ENCODE measurements at regions not wholly inside any gene's neighbourhood (a gene's known extent, or its start where the extent isn't known, plus 50 kb on each side); places are given as distances from the start of the nearest gene placed in this dataset.

DNA sequence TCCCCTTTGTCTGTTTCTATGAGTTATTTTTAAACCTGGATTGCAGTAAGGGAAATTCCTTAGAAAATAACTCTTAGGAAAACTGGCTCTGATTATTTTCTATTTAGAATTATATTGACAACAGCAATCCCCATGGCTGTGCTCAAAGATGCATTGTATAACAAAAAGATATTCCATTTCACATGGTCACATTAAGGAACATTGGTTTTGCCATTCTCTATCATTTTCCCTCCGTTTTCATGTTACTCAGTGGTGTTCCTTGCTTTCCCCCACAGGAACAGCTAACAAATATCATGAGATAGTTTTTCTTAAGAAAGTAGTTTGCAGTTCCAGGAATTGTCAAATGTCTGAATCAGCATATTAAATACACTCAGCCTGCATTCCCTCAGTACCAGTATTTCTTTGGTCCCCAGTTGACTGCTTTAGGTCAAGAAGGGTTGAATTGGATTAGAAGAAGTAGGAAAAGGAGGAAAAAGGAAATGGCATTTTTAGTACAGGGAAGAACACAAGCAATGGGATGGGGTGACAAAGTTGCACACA lies 436.7 kb downstream of the TNS3 start:
- no peak for DNase-seq

DNA sequence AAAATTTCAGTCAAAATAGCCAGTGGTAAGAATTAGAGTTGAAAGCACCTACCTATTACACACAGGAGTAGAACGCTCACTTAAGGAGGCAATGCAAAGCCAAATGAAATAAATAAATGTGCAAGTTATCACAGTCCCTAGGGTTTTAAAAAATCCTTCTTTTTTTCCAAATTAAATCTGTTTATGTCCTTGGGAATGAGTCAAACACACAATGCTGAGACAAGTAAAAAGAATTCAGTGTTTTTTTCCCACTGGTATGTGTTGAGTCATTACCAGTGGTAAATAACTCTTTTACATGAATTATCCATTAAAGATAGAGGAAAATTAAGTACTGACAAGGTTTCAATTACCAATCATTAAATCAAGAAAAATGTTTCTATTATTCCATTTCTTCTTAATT lies 438.6 kb downstream of the TNS3 start:
- DNase-seq = no peak

GRCh38 chr7:47142867-47143175 lies 439.1 kb downstream of the TNS3 start:
- no peak for DNase-seq

DNA sequence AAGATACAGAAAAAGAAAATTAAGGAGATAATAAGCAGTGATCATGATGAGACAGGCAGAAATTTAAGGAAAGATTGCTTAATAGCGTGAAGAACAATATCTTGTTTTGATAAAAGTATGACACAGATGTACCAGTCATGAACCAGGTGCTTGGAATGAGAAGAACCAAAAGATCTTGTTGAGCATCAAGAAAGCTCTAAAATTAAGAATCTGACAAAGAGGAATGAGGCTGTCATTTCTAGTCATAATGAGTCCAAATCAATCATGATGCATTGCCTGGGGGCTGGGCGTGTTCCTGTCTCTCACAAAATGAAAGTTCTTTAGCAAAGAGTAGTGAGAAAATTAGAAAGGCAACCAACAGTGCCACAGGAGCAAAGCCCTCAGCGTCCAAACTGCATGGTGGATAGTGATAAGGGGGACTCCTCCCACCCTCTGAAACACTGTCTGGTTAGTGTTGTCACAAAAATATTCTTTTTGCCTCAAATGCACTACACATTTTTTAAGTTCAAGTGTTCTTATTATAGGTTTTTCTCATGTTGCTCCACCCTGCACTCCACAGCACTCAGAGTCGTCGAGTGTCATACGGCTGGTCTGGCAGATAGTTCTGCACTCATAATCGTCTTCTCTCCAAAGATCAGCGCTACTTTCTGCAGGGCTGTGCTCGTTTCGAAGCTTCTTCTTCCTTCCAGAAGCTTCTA lies 439.6 kb downstream of the TNS3 start:
- DNase-seq = no peak

DNA sequence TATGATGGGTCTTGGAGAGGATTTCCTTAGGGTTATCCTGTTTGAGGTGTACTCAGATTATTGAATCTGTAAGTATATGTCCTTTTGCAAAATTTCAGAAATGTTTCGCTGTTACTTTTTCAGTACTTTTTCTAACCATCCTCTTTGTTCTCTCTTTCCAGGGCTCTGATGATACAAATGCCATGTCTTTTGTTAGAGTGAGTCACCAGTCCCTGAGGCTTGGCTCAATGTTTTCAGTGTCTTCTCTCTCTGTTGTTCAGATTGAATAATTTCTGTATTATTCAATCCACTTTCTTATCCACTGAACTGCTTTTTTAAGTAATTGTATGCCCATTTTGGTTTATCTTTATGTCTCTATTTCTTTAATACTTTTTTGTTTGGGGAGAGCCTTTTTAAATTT lies 449.4 kb downstream of the TNS3 start:
- DNase-seq = no peak

- DNase-seq = no peak
Measured at GRCh38 chr7:47128700-47129099, 453.2 kb downstream of the TNS3 start.

DNA sequence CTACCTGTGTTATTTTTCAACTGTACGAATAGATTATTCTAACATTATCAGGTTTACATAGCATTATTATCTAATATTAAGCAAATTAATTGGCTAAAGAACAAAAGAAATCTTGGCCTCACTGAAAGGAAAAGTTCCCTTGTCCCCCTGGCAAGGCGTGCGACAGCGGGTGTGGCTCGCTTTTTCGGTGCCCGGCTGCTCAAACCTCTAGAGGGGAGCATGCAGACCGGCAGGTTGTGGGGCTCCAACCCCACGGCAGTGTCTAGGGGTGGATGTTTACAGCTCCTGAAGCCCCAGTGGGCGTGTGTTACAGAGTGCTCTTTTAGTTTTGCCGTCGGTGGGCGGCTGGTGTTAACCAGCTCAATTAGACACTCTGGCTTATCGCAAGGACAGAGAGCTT lies 456.4 kb downstream of the TNS3 start:
- DNase-seq = no peak

DNA sequence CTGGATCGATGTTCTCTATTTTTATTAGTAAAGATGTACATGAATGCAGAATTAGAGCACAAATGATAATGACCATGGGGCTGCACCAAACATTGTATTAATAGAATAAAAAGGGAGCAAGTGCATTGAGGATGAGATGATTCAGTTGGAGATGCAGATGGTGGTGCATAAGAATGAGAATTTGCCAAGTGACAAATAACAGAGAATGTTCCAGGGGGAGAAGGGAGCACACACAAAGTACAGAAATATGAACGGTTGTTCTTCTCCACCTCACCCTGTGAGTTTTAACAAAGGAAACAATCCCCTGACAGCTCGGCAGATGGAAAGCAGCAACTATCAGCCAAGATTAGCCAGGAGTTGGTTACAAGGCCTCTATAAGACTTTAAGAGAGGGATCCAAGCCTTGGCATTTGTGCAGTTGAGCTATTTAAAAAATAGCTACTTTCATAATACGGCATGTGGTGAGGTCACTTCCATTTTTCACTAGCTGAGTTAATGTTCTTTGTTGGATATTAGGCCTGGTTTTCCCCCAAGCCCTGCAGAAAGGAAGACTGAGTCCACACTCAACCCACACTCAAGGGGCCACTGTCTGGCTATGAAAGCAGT lies 462.5 kb downstream of the TNS3 start:
- DNase-seq = no peak

GRCh38 chr7:47104206-47104549 lies 477.7 kb downstream of the TNS3 start:
- no peak for DNase-seq

DNA sequence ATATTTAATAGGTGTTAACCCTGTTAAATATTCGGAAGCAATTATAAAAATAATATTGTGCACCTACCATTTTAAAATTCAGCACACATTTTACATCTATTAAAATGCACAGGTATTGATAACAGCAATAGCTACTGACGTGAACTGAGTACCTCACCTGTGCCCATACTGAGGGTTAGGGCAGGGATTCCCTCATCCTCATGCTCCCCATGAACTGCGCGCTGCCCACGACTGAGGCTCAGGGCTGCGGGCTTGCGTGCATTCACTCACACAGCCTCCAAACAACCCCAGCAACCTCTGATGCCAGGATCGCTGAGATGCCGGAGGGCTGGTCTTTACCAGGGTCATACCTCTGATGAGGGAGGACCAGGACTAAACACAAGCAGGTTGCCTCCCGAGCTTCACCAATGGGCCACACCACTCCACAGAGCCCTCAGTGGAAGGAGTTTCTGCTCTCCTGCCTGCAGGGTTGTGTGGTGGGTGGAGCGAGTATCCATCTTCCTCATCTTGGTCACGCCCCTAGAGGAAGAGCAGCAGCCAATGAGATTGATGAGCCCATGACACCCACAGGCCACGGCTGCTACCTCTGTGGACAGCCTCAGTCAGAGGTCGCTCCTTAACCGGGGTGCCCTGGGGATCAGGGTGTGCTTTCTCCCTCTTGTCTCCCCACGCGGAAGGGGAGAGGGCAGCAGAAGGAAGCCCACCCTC lies 478.3 kb downstream of the TNS3 start:
- DNase-seq = no peak

DNA sequence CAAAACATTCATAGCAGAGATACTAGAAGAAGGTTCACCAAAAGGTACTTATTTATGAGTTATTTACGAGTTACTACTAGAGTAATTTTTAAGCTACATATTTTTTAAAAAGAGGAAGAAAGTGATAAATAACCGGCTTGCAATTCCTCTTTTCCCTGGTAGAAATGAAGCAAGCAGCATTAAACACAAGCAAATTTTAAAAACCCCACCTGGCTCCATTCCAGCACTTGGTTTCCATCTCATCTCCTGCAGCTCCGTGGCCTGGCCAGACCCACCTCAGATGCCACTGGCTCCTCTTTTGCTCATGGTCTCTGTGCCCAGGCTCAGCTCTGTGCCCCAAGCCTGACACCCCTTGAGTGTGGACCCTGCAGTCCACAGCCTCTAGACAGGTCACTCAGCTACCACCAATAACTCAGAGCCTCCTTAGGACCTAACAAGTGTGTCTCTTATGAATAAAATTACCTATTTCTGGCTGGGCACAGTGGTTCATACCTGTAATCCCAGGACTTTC lies 479.5 kb downstream of the TNS3 start:
- DNase-seq = no peak

- peak; percentile 65 for DNase-seq
Measured at GRCh38 chr7:47100817-47101435, 481.0 kb downstream of the TNS3 start.

DNA sequence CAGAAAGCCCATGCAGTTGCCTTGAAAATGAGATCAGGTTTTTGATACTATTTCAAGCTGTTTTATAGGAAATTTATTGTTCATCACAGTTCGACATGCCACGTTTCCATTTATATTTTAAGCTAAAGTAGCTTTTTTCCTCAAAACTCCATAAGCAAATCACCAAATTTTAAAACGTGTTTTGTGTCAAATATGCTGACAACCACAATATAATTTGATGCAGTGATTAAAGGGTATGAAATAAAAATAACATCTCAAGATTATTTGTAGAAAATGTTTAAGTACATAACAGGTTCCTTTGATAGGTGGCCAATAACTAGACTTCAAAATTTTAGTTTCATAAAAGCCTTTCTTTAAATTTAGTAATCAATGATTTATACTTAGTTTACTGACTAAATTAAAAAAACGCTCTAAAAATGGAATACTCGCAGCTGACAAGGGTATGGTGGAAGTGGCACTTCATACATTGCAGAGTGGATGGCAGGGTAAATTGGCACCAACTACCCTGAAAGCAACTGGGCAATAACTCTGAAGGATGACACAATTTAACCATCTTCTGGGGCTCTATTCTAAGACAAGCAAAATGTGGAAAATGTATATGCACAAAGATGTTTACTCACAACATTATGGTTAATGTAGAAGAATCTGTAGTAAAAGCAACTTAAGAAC lies 481.6 kb downstream of the TNS3 start:
- DNase-seq = no peak

- no peak for DNase-seq
Measured at GRCh38 chr7:47097431-47097830, 484.5 kb downstream of the TNS3 start.

- DNase-seq = no peak
Measured at GRCh38 chr7:47095946-47096345, 486.0 kb downstream of the TNS3 start.

DNA sequence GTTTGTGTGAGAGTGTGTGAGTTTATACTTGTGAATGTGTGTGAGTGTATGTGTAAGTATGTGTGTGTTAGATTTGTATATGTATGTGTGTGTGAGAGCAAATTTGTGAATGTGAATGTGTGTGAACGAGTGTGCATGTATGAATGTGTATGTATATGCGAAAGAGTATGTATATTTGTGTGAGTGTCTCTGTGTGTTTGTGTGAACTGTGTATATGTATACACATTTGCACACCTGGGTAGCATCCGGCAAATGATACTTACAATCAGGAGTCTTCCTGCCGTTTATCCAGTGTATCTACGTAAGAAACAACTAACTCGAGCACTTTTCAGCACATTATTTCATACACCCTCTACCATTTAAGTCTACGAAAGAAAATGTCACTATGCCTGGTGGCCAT lies 487.4 kb downstream of the TNS3 start:
- DNase-seq = no peak

DNA sequence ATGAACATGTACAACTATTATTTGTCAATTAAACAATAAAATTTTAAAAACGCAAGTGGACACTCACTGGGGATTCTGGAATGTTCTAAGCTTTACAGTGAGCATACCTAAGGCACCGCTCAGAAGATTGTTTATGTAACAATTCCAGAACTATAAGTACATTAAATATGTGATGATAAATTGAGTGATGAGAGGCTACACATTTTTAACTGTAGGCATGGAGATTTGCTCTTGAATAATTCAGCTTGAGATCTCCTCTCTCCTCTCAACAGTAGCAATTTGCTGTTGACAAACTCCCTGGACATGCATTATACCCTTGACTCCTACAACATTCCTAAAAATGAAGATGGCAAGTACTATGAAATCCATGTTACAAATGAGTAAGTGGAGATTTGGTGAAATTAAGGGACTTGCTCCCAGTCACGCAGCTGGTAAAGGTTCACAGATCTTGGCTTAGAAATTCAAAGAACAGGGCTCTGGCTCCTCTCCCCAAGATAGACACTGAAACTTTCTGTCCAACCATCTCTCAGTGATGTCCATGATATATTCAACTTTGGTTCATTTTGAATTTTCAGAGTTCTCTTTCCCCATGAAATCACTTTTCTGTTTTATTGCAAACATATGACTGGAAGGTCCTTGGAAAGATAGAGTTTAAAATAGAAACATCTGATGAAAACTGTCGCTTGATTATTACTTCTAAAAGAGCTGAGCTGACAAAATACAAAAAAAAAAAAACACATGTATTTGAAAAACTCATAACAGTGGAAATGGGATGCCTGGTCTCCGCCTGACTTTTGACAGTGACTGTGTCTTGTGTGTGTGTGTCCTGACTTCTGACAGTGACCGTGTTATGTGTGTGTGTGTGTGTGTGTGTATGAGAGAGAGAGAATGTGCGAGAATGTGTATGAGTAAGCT lies 488.3 kb downstream of the TNS3 start:
- DNase-seq = no peak

DNA sequence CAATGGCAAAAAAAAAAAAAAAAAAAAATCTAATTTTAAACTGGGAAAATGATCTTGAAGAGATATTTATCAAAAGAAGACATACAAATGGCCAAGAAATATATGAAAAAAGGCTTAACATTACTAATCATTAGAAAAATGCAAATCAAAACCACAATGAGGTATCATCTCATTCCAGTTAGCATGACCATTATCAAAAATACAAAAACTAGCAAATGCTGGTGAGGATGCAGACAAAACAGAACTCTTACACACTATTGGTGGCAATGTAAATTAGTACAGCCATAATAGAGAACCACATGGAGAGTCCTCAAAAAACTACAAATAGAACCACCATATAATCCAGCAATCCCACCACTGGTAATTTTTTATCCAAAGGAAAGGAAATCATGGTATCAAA lies 489.6 kb downstream of the TNS3 start:
- DNase-seq = no peak

GRCh38 chr7:47091141-47091540 lies 490.8 kb downstream of the TNS3 start:
- no peak for DNase-seq

DNA sequence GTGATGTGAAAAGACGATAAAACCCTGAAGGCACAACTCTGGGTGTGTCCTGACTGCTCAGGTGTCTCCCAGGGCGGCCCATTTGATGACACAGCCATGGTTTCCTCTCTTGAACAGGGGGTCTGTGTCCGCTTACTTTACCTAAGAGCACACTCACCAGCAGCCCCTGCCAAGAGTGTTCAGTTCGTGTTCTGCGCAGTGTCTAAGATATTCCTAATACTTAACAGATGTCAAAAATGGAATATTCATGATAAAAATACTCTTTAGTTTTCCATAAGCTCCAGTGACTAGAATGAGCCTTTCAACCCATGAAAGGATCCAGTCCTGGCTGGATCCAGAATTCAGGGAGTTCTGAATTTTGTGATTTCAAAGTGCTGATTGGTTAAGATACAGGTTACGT lies 492.4 kb downstream of the TNS3 start:
- DNase-seq = no peak

DNA sequence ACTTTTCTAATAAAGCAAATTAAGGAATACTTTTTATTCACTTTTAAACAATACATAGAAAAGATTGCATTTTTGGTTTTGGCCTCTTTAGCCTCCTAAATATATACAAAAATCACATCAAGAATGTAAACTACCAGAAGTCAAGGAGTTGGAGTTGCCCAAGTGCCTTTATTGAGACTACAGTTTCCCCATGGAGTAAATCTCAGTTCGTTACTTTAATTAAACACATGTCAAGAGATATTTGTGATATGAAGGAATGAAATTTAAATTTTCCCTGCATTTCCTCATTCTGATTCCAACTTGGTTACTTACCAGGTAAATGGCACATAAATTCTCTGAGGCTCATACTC lies 492.9 kb downstream of the TNS3 start:
- no peak for DNase-seq
